ENCODE measurements at regions not wholly inside any gene's neighbourhood (a gene's known extent, or its start where the extent isn't known, plus 50 kb on each side); places are given as distances from the start of the nearest gene placed in this dataset.

DNA sequence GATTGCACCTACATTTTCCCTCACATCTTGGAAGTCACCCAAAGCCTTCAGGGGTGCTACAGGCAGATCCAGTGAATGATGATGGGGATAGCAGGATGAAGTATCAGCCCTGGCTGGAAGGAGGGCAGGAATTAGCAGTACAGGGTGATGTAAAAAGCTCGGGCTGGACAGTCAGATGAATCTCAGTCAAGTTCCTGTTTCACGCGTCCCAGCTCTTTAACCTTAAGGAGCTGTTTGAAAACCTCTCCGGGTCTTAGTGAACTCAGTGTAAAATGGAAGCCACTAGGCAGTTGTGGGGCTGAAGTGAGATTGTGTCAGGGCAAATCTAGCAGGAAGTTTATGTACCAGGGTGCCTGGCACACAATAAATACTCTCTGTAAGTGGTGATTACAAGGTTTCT is 166.4 kb upstream of the PROK2 start:
- H3K4me1 Mint-ChIP-seq = peaks cover 13% of the 10 kb centered on the region
- H3K79me2 ChIP-seq (replicated peaks; ENCODE audit: insufficient read depth) = no peaks in the 10 kb centered on the region
- H2AFZ ChIP-seq = no peak overlapping the region
- no peaks in the 10 kb centered on the region for H3K36me3 ChIP-seq (ENCODE audit: insufficient read depth)
- ATAC-seq = no peak
- no peaks in the 10 kb centered on the region for H4K20me1 ChIP-seq (replicated peaks; ENCODE audit: insufficient read depth)
- no peaks in the 10 kb centered on the region for H3F3A ChIP-seq (replicated peaks; ENCODE audit: low read depth)
- H3K36me3 Mint-ChIP-seq (ENCODE audit: low read depth) = no peaks in the 10 kb centered on the region
- H3K27ac Mint-ChIP-seq = no peak overlapping the region
- no peaks in the 10 kb centered on the region for H3K27me3 ChIP-seq (ENCODE audit: insufficient read depth)
- H3K9me2 ChIP-seq (ENCODE audit: insufficient read depth) = peaks cover 5% of the 10 kb centered on the region; the same call in 1 of the 2 replicates
- H3K4me1 ChIP-seq (ENCODE audit: insufficient read depth) = 0 out of 2 replicates have a peak, but pooled peaks cover 4% of the 10 kb centered on the region
- DNase-seq (ENCODE audit: low spot score) = no peak
- TF ChIP-seq CREB1 (CRISPR knock-in tag; IDR thresholded peaks at IDR 0.05; ENCODE audit: low read depth) = no peak
- TF ChIP-seq REST (IDR thresholded peaks at IDR 0.05; ENCODE audit: unreplicated experiment) = no peak
- TF ChIP-seq ZNF331 (CRISPR knock-in tag; IDR thresholded peaks at IDR 0.05; ENCODE audit: low read depth) = no peak
- H3K4me3 ChIP-seq = no peak overlapping the region
- H3K9me3 Mint-ChIP-seq = no peaks in the 10 kb centered on the region
- H3K4me3 Mint-ChIP-seq = no peak overlapping the region
- no peak overlapping the region for H3K4me2 ChIP-seq
- H3K27ac ChIP-seq (ENCODE audit: low read depth) = no peak overlapping the region
- H3K27me3 Mint-ChIP-seq (ENCODE audit: insufficient read depth, low read depth, poor library complexity) = no peaks in the 10 kb centered on the region

GRCh38 chr3:71949442-71949841 is 164.5 kb upstream of the PROK2 start:
- Mint-ChIP-seq H3K27me3 (ENCODE audit: insufficient read depth, low read depth, poor library complexity) (no peaks in the 10 kb centered on the region), H3K4me1 (no peaks in the 10 kb centered on the region; the same call in 2 of the 3 replicates), H3K36me3 (ENCODE audit: low read depth) (no peaks in the 10 kb centered on the region), H3K27ac (no peak overlapping the region), H3K9me3 (no peaks in the 10 kb centered on the region), H3K4me3 (no peak overlapping the region)
- no peaks in the 10 kb centered on the region for H3K36me3 ChIP-seq (ENCODE audit: insufficient read depth)
- no peaks in the 10 kb centered on the region for H3K27me3 ChIP-seq (ENCODE audit: insufficient read depth)
- H3K27ac ChIP-seq (ENCODE audit: low read depth) = no peak overlapping the region
- ATAC-seq (no peak), DNase-seq (ENCODE audit: low spot score) (no peak)
- no peak overlapping the region for H2AFZ ChIP-seq
- TF ChIP-seq EZH2 (IDR thresholded peaks at IDR 0.05; ENCODE audit: low read depth, unreplicated experiment) = no peak
- no peak for TF ChIP-seq ZNF331 (CRISPR knock-in tag; IDR thresholded peaks at IDR 0.05; ENCODE audit: low read depth)
- H3K9me2 ChIP-seq (ENCODE audit: insufficient read depth) = peaks cover 5% of the 10 kb centered on the region; the same call in 1 of the 2 replicates
- H3F3A ChIP-seq (replicated peaks; ENCODE audit: low read depth) = no peaks in the 10 kb centered on the region
- H3K4me3 ChIP-seq = no peak overlapping the region
- no peaks in the 10 kb centered on the region for H4K20me1 ChIP-seq (replicated peaks; ENCODE audit: insufficient read depth)
- no peak overlapping the region for H3K4me2 ChIP-seq
- no peaks in the 10 kb centered on the region for H3K4me1 ChIP-seq (ENCODE audit: insufficient read depth)
- no peaks in the 10 kb centered on the region for H3K79me2 ChIP-seq (replicated peaks; ENCODE audit: insufficient read depth)

DNA sequence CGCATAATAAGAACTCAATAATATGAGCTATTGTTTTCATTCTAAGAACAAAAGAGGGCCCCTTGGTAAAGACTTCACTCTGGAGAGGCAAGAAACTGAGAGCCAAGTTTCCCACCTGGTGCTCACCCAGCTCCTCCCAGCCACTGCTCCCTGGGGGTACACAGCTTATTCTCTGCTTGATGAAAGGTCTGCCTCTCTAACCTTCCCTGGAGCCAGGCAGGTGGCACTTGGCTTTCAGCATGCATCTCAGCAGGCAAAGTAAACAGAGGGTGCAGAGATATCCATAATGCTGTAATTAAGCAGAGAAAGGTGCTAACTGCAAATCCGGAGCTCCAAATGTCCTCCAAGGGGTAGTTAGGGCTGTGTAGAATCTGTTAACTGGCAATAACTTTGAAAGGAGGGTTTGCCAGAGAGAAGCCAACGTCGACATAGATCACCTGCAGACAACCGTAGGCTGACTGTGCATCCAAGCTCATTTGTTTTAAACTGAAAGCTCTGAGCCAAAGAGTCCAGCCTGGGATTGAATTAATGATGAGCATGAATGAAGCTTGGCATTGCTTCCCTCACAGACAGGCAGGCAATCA is 159.6 kb upstream of the PROK2 start:
- Mint-ChIP-seq H3K27ac (no peak overlapping the region), H3K36me3 (ENCODE audit: low read depth) (no peaks in the 10 kb centered on the region), H3K9me3 (no peaks in the 10 kb centered on the region), H3K4me3 (no peak overlapping the region), H3K27me3 (ENCODE audit: insufficient read depth, low read depth, poor library complexity) (peaks cover 9% of the 10 kb centered on the region), H3K4me1 (peaks cover 9% of the 10 kb centered on the region; the same call in 2 of the 3 replicates)
- no peaks in the 10 kb centered on the region for H3K36me3 ChIP-seq (ENCODE audit: insufficient read depth)
- peaks cover 9% of the 10 kb centered on the region for H3K9me2 ChIP-seq (ENCODE audit: insufficient read depth)
- H3K4me3 ChIP-seq = no peak overlapping the region
- no peaks in the 10 kb centered on the region for H3F3A ChIP-seq (replicated peaks; ENCODE audit: low read depth)
- no peak overlapping the region for H3K4me2 ChIP-seq
- no peak overlapping the region for H2AFZ ChIP-seq
- ATAC-seq (no peak), DNase-seq (ENCODE audit: low spot score) (no peak)
- no peaks in the 10 kb centered on the region for H3K4me1 ChIP-seq (ENCODE audit: insufficient read depth)
- no peaks in the 10 kb centered on the region for H3K79me2 ChIP-seq (replicated peaks; ENCODE audit: insufficient read depth)
- H4K20me1 ChIP-seq (replicated peaks; ENCODE audit: insufficient read depth) = no peaks in the 10 kb centered on the region
- no peaks in the 10 kb centered on the region for H3K27me3 ChIP-seq (ENCODE audit: insufficient read depth)
- no peak overlapping the region for H3K27ac ChIP-seq (ENCODE audit: low read depth)
- TF ChIP-seq ZNF331 (CRISPR knock-in tag; IDR thresholded peaks at IDR 0.05; ENCODE audit: low read depth) (no peak), JUNB (IDR thresholded peaks at IDR 0.05; ENCODE audit: unreplicated experiment) (no peak), STAT1 (IDR thresholded peaks at IDR 0.05; ENCODE audit: unreplicated experiment) (no peak), CREB1 (CRISPR knock-in tag; IDR thresholded peaks at IDR 0.05; ENCODE audit: low read depth) (no peak), REST (IDR thresholded peaks at IDR 0.05; ENCODE audit: unreplicated experiment) (no peak), EZH2phosphoT487 (IDR thresholded peaks at IDR 0.05; ENCODE audit: unreplicated experiment) (no peak), NANOG (IDR thresholded peaks at IDR 0.05; ENCODE audit: borderline replicate concordance) (no peak), POLR2AphosphoS5 (IDR thresholded peaks at IDR 0.05; ENCODE audit: low read depth) (no peak), ZNF114 (CRISPR knock-in tag; IDR thresholded peaks at IDR 0.05) (no peak), EZH2 (IDR thresholded peaks at IDR 0.05; ENCODE audit: low read depth, unreplicated experiment) (no peak)
- TF ChIP-seq, protein P1, sequence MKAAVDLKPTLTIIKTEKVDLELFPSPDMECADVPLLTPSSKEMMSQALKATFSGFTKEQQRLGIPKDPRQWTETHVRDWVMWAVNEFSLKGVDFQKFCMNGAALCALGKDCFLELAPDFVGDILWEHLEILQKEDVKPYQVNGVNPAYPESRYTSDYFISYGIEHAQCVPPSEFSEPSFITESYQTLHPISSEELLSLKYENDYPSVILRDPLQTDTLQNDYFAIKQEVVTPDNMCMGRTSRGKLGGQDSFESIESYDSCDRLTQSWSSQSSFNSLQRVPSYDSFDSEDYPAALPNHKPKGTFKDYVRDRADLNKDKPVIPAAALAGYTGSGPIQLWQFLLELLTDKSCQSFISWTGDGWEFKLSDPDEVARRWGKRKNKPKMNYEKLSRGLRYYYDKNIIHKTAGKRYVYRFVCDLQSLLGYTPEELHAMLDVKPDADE (IDR thresholded peaks at IDR 0.05) = no peak
